GM19324 (cell line): ENCODE measurements at regions not wholly inside any gene's neighbourhood (a gene's known extent, or its start where the extent isn't known, plus 50 kb on each side); places are given as distances from the start of the nearest gene placed in this dataset.

ENCODE experiments used
- ATAC-seq: cut with Tn5 transposase; IDR thresholded peaks from one replicate; pipeline ENCODE4 v1.9.1; 2021; ENCODE audit warnings: mild to moderate bottlenecking, moderate library complexity; ENCODE audit not compliant: unreplicated experiment, low FRiP score

- ATAC-seq: no peak
These were observed 580.9 kb upstream of the WWC1 start for GRCh38 chr5:167710444-167711073.

- no peak for ATAC-seq
These were observed 578.4 kb upstream of the WWC1 start for GRCh38 chr5:167712986-167713585.

GRCh38 chr5:167713896-167714295 is 577.5 kb upstream of the WWC1 start:
- ATAC-seq: no peak

GRCh38 chr5:167716126-167716775 is 575.2 kb upstream of the WWC1 start:
- no peak for ATAC-seq

- ATAC-seq: no peak
These were observed 571.2 kb upstream of the WWC1 start for GRCh38 chr5:167720259-167720658.

GRCh38 chr5:167720676-167721260 is 570.7 kb upstream of the WWC1 start:
- no peak for ATAC-seq

- ATAC-seq: no peak
These were observed 569.5 kb upstream of the WWC1 start for GRCh38 chr5:167721926-167722440.

GRCh38 chr5:167723254-167723871 is 568.1 kb upstream of the WWC1 start:
- peak; percentile 95 for ATAC-seq

- no peak for ATAC-seq
These were observed 566.2 kb upstream of the WWC1 start for GRCh38 chr5:167725264-167725663.

- ATAC-seq: no peak
These were observed 565.7 kb upstream of the WWC1 start for GRCh38 chr5:167725741-167726140.

GRCh38 chr5:167726642-167727041 is 564.8 kb upstream of the WWC1 start:
- ATAC-seq: no peak

GRCh38 chr5:167730121-167730520 is 561.3 kb upstream of the WWC1 start:
- no peak for ATAC-seq

GRCh38 chr5:167730656-167731055 is 560.8 kb upstream of the WWC1 start:
- no peak for ATAC-seq

- no peak for ATAC-seq
These were observed 559.5 kb upstream of the WWC1 start for GRCh38 chr5:167731951-167732350.

GRCh38 chr5:167732499-167732898 is 558.9 kb upstream of the WWC1 start:
- no peak for ATAC-seq

GRCh38 chr5:167736992-167737391 is 554.5 kb upstream of the WWC1 start:
- ATAC-seq: no peak

- no peak for ATAC-seq
These were observed 547.6 kb upstream of the WWC1 start for GRCh38 chr5:167743695-167744464.

- ATAC-seq: no peak
These were observed 545.6 kb upstream of the WWC1 start for GRCh38 chr5:167745868-167746267.

GRCh38 chr5:167750586-167750985 is 540.9 kb upstream of the WWC1 start:
- no peak for ATAC-seq

GRCh38 chr5:167752936-167753335 is 538.5 kb upstream of the WWC1 start:
- ATAC-seq: no peak
